H1 (cell line): ENCODE measurements at regions not wholly inside any gene's neighbourhood (a gene's known extent, or its start where the extent isn't known, plus 50 kb on each side); places are given as distances from the start of the nearest gene placed in this dataset.

ENCODE experiments used
- EP300 ChIP-seq, 2 experiments: IDR thresholded peaks; 1 replicate in 1 of 2; 2 replicates in 1 of 2; pipeline ENCODE4 v1.6.1; 2011 to 2012; ENCODE audit warnings: low read depth in 2 of 2, low read length in 2 of 2, mild to moderate bottlenecking in 2 of 2, borderline replicate concordance in 1 of 2, inconsistent platforms in 1 of 2, moderate library complexity in 1 of 2
- PHF8 ChIP-seq: fragments of 200-600 bp; sonication (generic); conservative IDR thresholded peaks from 2 replicates; pipeline ENCODE4 v1.7.1; 2012; ENCODE audit warnings: low read depth, mild to moderate bottlenecking, inconsistent platforms, low read length, moderate library complexity
- POU5F1 ChIP-seq: IDR thresholded peaks from 2 replicates; pipeline ENCODE4 v1.6.1; 2011; ENCODE audit warnings: low read depth, mild to moderate bottlenecking, low read length, moderate library complexity
- RNF2 ChIP-seq: fragments of 200-900, 300-1000 bp; sonication (generic); IDR thresholded peaks from 2 replicates; pipeline ENCODE4 v1.7.1; 2016; ENCODE audit warnings: borderline replicate concordance, low read depth, mild to moderate bottlenecking, antibody characterized with exemption, low read length; ENCODE audit not compliant: poor library complexity, severe bottlenecking; ENCODE audit errors: missing control alignments
- SP4 ChIP-seq: IDR thresholded peaks from 2 replicates; pipeline ENCODE4 v1.6.1; 2012; ENCODE audit warnings: low read length, inconsistent platforms
- SUZ12 ChIP-seq: fragments of 200-600 bp; sonication (generic); IDR thresholded peaks from 2 replicates; pipeline ENCODE4 v1.6.1; 2012; ENCODE audit warnings: mild to moderate bottlenecking, inconsistent platforms, low read length, moderate library complexity, mixed read lengths
- ZNF274 ChIP-seq: IDR thresholded peaks from 2 replicates; pipeline ENCODE4 v1.7.0; 2012; ENCODE audit warnings: low read length, borderline replicate concordance; ENCODE audit errors: extremely low read depth
- TF ChIP-seq, protein P1 (sequence below): fragments of 300-600 bp; sonication (generic); IDR thresholded peaks from 2 replicates; pipeline ENCODE4 v1.7.1; 2012; ENCODE audit warnings: low read length, moderate library complexity, mild to moderate bottlenecking, inconsistent platforms; ENCODE audit not compliant: insufficient replicate concordance
- TF ChIP-seq, protein P2 (sequence below): IDR thresholded peaks from 2 replicates; pipeline ENCODE4 v1.6.1; 2012; ENCODE audit warnings: inconsistent platforms

DNA sequence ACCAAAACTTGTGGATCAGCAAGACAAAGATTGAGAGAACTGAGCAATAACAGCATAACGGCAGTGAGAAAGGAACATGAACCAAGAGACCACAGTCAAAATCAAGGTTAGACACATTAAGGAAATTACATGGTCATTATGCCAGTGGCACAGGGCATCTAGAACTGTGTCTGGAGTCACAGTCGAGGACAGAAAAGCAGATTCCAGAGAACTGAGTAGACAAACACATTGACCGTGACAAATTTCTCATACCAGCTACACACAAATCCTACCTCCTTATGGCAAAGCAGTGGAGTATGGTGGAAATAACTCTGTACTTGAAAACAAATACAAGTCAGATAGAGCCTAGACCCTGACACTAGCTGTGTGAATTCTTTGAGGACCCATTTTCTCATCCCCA lies 367.3 kb downstream of the DUSP6 start (continued):
- TF ChIP-seq, protein P1, sequence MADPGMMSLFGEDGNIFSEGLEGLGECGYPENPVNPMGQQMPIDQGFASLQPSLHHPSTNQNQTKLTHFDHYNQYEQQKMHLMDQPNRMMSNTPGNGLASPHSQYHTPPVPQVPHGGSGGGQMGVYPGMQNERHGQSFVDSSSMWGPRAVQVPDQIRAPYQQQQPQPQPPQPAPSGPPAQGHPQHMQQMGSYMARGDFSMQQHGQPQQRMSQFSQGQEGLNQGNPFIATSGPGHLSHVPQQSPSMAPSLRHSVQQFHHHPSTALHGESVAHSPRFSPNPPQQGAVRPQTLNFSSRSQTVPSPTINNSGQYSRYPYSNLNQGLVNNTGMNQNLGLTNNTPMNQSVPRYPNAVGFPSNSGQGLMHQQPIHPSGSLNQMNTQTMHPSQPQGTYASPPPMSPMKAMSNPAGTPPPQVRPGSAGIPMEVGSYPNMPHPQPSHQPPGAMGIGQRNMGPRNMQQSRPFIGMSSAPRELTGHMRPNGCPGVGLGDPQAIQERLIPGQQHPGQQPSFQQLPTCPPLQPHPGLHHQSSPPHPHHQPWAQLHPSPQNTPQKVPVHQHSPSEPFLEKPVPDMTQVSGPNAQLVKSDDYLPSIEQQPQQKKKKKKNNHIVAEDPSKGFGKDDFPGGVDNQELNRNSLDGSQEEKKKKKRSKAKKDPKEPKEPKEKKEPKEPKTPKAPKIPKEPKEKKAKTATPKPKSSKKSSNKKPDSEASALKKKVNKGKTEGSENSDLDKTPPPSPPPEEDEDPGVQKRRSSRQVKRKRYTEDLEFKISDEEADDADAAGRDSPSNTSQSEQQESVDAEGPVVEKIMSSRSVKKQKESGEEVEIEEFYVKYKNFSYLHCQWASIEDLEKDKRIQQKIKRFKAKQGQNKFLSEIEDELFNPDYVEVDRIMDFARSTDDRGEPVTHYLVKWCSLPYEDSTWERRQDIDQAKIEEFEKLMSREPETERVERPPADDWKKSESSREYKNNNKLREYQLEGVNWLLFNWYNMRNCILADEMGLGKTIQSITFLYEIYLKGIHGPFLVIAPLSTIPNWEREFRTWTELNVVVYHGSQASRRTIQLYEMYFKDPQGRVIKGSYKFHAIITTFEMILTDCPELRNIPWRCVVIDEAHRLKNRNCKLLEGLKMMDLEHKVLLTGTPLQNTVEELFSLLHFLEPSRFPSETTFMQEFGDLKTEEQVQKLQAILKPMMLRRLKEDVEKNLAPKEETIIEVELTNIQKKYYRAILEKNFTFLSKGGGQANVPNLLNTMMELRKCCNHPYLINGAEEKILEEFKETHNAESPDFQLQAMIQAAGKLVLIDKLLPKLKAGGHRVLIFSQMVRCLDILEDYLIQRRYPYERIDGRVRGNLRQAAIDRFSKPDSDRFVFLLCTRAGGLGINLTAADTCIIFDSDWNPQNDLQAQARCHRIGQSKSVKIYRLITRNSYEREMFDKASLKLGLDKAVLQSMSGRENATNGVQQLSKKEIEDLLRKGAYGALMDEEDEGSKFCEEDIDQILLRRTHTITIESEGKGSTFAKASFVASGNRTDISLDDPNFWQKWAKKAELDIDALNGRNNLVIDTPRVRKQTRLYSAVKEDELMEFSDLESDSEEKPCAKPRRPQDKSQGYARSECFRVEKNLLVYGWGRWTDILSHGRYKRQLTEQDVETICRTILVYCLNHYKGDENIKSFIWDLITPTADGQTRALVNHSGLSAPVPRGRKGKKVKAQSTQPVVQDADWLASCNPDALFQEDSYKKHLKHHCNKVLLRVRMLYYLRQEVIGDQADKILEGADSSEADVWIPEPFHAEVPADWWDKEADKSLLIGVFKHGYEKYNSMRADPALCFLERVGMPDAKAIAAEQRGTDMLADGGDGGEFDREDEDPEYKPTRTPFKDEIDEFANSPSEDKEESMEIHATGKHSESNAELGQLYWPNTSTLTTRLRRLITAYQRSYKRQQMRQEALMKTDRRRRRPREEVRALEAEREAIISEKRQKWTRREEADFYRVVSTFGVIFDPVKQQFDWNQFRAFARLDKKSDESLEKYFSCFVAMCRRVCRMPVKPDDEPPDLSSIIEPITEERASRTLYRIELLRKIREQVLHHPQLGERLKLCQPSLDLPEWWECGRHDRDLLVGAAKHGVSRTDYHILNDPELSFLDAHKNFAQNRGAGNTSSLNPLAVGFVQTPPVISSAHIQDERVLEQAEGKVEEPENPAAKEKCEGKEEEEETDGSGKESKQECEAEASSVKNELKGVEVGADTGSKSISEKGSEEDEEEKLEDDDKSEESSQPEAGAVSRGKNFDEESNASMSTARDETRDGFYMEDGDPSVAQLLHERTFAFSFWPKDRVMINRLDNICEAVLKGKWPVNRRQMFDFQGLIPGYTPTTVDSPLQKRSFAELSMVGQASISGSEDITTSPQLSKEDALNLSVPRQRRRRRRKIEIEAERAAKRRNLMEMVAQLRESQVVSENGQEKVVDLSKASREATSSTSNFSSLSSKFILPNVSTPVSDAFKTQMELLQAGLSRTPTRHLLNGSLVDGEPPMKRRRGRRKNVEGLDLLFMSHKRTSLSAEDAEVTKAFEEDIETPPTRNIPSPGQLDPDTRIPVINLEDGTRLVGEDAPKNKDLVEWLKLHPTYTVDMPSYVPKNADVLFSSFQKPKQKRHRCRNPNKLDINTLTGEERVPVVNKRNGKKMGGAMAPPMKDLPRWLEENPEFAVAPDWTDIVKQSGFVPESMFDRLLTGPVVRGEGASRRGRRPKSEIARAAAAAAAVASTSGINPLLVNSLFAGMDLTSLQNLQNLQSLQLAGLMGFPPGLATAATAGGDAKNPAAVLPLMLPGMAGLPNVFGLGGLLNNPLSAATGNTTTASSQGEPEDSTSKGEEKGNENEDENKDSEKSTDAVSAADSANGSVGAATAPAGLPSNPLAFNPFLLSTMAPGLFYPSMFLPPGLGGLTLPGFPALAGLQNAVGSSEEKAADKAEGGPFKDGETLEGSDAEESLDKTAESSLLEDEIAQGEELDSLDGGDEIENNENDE = no peak
- TF ChIP-seq ZNF274 (no peak), POU5F1 (no peak), PHF8 (no peak), SP4 (no peak), RNF2 (no peak), SUZ12 (no peak), EP300 (IDR thresholded peaks at IDR 0.05; ENCODE audit: borderline replicate concordance in 1 of 2, low read depth in 2 of 2, low read length in 2 of 2) (no peak)
- TF ChIP-seq, protein P2, sequence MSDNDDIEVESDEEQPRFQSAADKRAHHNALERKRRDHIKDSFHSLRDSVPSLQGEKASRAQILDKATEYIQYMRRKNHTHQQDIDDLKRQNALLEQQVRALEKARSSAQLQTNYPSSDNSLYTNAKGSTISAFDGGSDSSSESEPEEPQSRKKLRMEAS = no peak
